ENCODE measurements at regions not wholly inside any gene's neighbourhood (a gene's known extent, or its start where the extent isn't known, plus 50 kb on each side); places are given as distances from the start of the nearest gene placed in this dataset.

- TF ChIP-seq ZNF621 (tag by site-specific recombination; IDR thresholded peaks at IDR 0.05): no peak
- no peak for TF ChIP-seq ZNF169 (tag by site-specific recombination; IDR thresholded peaks at IDR 0.05)
- no peak for TF ChIP-seq ZNF449 (tag by site-specific recombination; IDR thresholded peaks at IDR 0.05)
- no peak for TF ChIP-seq ZNF394 (tag by site-specific recombination; IDR thresholded peaks at IDR 0.05; ENCODE audit: borderline replicate concordance)
- no peak for TF ChIP-seq ZNF707 (tag by site-specific recombination; IDR thresholded peaks at IDR 0.05)
- ChIA-PET POLR2A (no interaction called here), CTCF (no interaction called here)
- Histone ChIP-seq H3K27ac (ENCODE audit: extremely low read depth, low read depth, low read length) (no peak overlapping the region), H3K4me3 (ENCODE audit: low read depth, low read length) (no peak overlapping the region), H3K36me3 (ENCODE audit: control insufficient read depth in 2 of 2, insufficient read depth in 1 of 2, low read length in 2 of 2) (no peaks in the 10 kb centered on the region), H3K9me3 (ENCODE audit: control insufficient read depth, insufficient read depth, low read depth, low read length) (no peaks in the 10 kb centered on the region), H3K4me1 (ENCODE audit: control insufficient read depth, insufficient read depth, low read length) (peaks cover 16% of the 10 kb centered on the region)
These were observed 194.8 kb upstream of the ACVR2A start for GRCh38 chr2:147649998-147650397.

GRCh38 chr2:147649286-147649685 is 195.5 kb upstream of the ACVR2A start:
- POLR2A ChIA-PET: no interaction called here
- Histone ChIP-seq H3K4me3 (ENCODE audit: low read depth, low read length) (no peak overlapping the region), H3K9me3 (ENCODE audit: control insufficient read depth, insufficient read depth, low read depth, low read length) (no peaks in the 10 kb centered on the region), H3K36me3 (ENCODE audit: control insufficient read depth in 2 of 2, insufficient read depth in 1 of 2, low read length in 2 of 2) (no peaks in the 10 kb centered on the region), H3K4me1 (ENCODE audit: control insufficient read depth, insufficient read depth, low read length) (peaks cover 16% of the 10 kb centered on the region), H3K27ac (ENCODE audit: extremely low read depth, low read depth, low read length) (no peak overlapping the region)
- TF ChIP-seq ZNF521 (tag by site-specific recombination; IDR thresholded peaks at IDR 0.05) (no peak), ZNF223 (tag by site-specific recombination; IDR thresholded peaks at IDR 0.05) (no peak), SALL2 (tag by site-specific recombination; IDR thresholded peaks at IDR 0.05; ENCODE audit: borderline replicate concordance) (no peak), ZNF626 (tag by site-specific recombination; IDR thresholded peaks at IDR 0.05) (no peak), ZNF768 (tag by site-specific recombination; IDR thresholded peaks at IDR 0.05) (no peak), ZSCAN4 (tag by site-specific recombination; IDR thresholded peaks at IDR 0.05) (no peak), ZNF132 (tag by site-specific recombination; IDR thresholded peaks at IDR 0.05; ENCODE audit: borderline replicate concordance) (no peak), KLF1 (tag by site-specific recombination; IDR thresholded peaks at IDR 0.05) (no peak), ZNF350 (tag by site-specific recombination; IDR thresholded peaks at IDR 0.05) (no peak), ZNF335 (tag by site-specific recombination; conservative IDR thresholded peaks at IDR 0.05) (no peak), PRDM4 (tag by site-specific recombination; IDR thresholded peaks at IDR 0.05) (no peak), ZNF211 (tag by site-specific recombination; IDR thresholded peaks at IDR 0.05; ENCODE audit: low read depth) (no peak), ZNF843 (tag by site-specific recombination; IDR thresholded peaks at IDR 0.05) (no peak), OVOL3 (tag by site-specific recombination; IDR thresholded peaks at IDR 0.05) (no peak), ZNF596 (tag by site-specific recombination; IDR thresholded peaks at IDR 0.05) (no peak), ZNF112 (tag by site-specific recombination; IDR thresholded peaks at IDR 0.05) (no peak), ZNF23 (tag by site-specific recombination; IDR thresholded peaks at IDR 0.05; ENCODE audit: borderline replicate concordance) (no peak), ZNF747 (tag by site-specific recombination; IDR thresholded peaks at IDR 0.05) (no peak), ZNF610 (tag by site-specific recombination; IDR thresholded peaks at IDR 0.05; ENCODE audit: borderline replicate concordance) (no peak), ZNF404 (tag by site-specific recombination; IDR thresholded peaks at IDR 0.05) (no peak)
- CTCF ChIA-PET: interaction anchor here (0.6 kb wide), 1 partner anchor 229 kb away, joined by 3 read pairs; no protein-coding TSS in a partner anchor

All from HEK293 (cell line).